GM21447 (cell line): ENCODE measurements at regions not wholly inside any gene's neighbourhood (a gene's known extent, or its start where the extent isn't known, plus 50 kb on each side); places are given as distances from the start of the nearest gene placed in this dataset.

Experiments used
- ATAC-seq: cut with Tn5 transposase; IDR thresholded peaks from one replicate; pipeline ENCODE4 v1.9.1; 2021; ENCODE audit not compliant: unreplicated experiment

GRCh38 chr2:216320852-216321251 lies 51.4 kb downstream of the MARCHF4 start:
- no peak for ATAC-seq

GRCh38 chr2:216319771-216320170 lies 52.5 kb downstream of the MARCHF4 start:
- ATAC-seq = no peak

- ATAC-seq = no peak
These were observed 53.8 kb downstream of the MARCHF4 start for GRCh38 chr2:216318521-216318874.

GRCh38 chr2:216317831-216318520 lies 54.3 kb downstream of the MARCHF4 start:
- no peak for ATAC-seq

- ATAC-seq = no peak
These were observed 55.5 kb downstream of the MARCHF4 start for GRCh38 chr2:216316743-216317142.

GRCh38 chr2:216315802-216316603 lies 56.3 kb downstream of the MARCHF4 start:
- ATAC-seq = no peak

- no peak for ATAC-seq
These were observed 59.8 kb downstream of the MARCHF4 start for GRCh38 chr2:216312441-216312840.

- ATAC-seq = no peak
These were observed 63.7 kb downstream of the MARCHF4 start for GRCh38 chr2:216308576-216308975.

GRCh38 chr2:216307496-216307895 lies 64.8 kb downstream of the MARCHF4 start:
- no peak for ATAC-seq

GRCh38 chr2:216306868-216307267 lies 65.4 kb downstream of the MARCHF4 start:
- ATAC-seq = no peak

- ATAC-seq = no peak
These were observed 66.7 kb downstream of the MARCHF4 start for GRCh38 chr2:216305574-216305973.

GRCh38 chr2:216302981-216303676 lies 69.2 kb downstream of the MARCHF4 start:
- no peak for ATAC-seq

- no peak for ATAC-seq
These were observed 71.4 kb downstream of the MARCHF4 start for GRCh38 chr2:216300906-216301305.

- no peak for ATAC-seq
These were observed 72.7 kb downstream of the MARCHF4 start for GRCh38 chr2:216299588-216299987.

GRCh38 chr2:216298719-216299495 lies 73.4 kb downstream of the MARCHF4 start:
- no peak for ATAC-seq

- ATAC-seq = no peak
These were observed 75.4 kb downstream of the MARCHF4 start for GRCh38 chr2:216296856-216297255.

GRCh38 chr2:216294305-216294704 lies 78.0 kb downstream of the MARCHF4 start:
- ATAC-seq = no peak

- no peak for ATAC-seq
These were observed 78.4 kb downstream of the MARCHF4 start for GRCh38 chr2:216293883-216294282.

- ATAC-seq = no peak
These were observed 79.4 kb downstream of the MARCHF4 start for GRCh38 chr2:216292886-216293301.

GRCh38 chr2:216292475-216292874 lies 79.8 kb downstream of the MARCHF4 start:
- no peak for ATAC-seq

GRCh38 chr2:216289470-216289869 lies 82.8 kb downstream of the MARCHF4 start:
- no peak for ATAC-seq
